ENCODE measurements at regions not wholly inside any gene's neighbourhood (a gene's known extent, or its start where the extent isn't known, plus 50 kb on each side); places are given as distances from the start of the nearest gene placed in this dataset.

DNA sequence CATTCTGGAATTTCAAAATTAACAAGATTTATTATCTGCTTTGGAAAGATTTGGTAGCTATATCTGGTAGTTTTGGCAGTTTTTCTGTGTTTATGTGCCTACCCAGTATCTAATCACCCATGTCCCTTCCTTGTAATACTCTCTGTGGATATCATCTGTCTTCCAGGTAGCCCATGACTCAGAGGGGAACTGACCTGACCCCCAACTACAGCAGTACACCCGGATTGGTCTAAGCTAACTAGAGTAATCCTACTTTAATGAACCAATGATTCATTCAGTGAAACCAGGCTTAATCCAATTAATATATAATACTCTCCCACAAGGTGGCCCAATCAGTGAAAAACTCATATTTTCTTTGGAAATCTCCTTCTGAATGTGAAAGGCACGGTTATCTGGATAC lies 295.3 kb upstream of the SULF2 start:
- no peak for DNase-seq (ENCODE audit: low read depth in 3 of 3)

DNA sequence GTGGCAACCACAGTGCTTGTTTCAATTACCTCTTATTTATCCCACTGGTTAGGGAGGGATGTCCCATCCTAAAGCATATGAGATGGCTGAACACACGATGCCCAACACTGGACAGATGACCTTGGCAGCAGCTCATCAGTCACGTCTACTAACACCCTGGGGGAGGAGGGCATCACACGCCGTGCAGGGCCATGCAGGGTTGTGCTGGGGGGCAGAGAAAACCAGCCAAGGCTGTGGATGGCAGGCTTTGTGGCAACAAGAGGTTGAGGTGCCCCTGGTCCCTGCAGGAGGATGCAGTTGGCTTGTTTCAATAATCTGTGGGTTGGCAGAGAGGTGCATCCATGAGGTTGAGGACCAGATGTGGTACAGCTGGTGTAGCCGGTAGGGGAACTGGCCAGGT lies 293.7 kb upstream of the SULF2 start:
- no peak for DNase-seq (ENCODE audit: low read depth in 3 of 3)

GRCh38 chr20:48076747-48077146 lies 291.5 kb upstream of the SULF2 start:
- no peak for DNase-seq (ENCODE audit: low read depth in 3 of 3)

DNA sequence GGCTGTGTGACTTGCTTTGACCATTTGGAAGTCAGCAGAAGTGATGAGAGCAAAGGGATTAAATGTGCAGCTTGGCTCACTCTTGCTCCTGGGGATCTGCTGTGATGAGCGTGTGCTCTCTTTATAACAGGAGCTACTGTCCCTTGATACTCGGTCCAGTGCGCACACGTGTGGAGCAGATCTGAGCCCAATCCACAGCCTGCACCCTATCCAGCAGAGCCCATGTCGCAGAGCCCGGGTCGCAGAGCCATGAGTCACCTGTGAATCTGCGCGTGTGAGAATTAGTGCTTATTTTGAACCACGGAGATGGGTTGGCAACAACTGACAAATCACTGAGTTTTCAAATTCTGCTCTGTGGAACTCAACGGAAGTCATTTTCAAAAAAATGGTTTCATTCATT lies 291.0 kb upstream of the SULF2 start:
- no peak for DNase-seq (ENCODE audit: low read depth in 3 of 3)

- no peak for DNase-seq (ENCODE audit: low read depth in 3 of 3)
Measured at GRCh38 chr20:48075591-48076174, 290.4 kb upstream of the SULF2 start.

DNA sequence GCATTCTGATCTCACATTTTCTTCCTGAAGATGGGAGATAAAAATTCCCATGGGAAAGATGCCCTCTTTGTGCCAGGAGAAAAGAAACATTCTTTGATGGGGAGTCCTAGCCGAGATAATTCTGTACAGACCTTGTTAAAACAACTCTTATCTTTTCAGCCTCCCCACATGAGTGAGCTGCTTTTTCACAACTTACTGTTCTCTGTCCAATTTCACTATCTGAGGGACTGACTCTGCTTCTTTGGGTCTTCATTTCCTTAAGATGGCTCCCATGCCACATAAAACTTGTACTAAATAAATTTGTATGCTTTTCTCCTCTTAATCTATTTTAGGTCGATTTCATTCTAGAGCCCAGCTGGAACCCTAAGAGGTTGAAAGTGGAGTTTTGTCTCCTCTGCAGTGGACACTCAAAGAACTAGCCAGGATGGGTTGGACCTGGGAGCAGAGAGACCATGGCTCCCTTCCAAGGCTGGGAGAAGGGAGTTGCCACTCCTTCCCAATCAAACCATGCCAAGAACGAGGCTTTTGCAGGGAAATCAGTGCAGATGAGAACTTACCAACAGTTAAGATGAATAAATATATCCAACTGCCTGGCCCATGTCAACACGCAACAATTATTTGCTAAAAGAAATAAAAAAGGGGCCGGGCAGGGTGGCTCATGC lies 285.8 kb upstream of the SULF2 start:
- DNase-seq (ENCODE audit: low read depth in 3 of 3), result no peak

GRCh38 chr20:48069596-48069995 lies 284.3 kb upstream of the SULF2 start:
- no peak for DNase-seq (ENCODE audit: low read depth in 3 of 3)

- DNase-seq (ENCODE audit: low read depth in 3 of 3), result no peak
Measured at GRCh38 chr20:48066851-48067250, 281.6 kb upstream of the SULF2 start.

GRCh38 chr20:48066246-48066645 lies 281.0 kb upstream of the SULF2 start:
- no peak for DNase-seq (ENCODE audit: low read depth in 3 of 3)

GRCh38 chr20:48065833-48066232 lies 280.6 kb upstream of the SULF2 start:
- no peak for DNase-seq (ENCODE audit: low read depth in 3 of 3)

DNA sequence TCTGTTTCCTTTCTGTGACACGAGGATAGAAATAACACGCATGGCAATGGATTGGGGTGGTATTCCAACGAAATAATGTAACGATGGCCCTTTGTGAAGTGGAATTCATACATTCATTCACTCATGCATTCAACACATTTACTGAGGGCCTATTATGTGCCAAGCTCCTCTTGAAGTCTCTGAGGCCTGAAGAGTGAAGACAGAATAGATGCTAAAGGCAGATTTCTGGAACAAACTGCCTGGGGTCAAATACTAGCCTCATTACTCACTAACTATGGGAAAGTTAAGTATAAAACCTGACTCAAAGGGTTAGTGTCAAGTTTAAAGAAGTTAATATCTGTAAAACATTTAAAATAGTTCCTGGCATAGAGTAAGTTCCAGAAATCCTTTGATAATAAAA lies 279.6 kb upstream of the SULF2 start:
- DNase-seq (ENCODE audit: low read depth in 3 of 3), result no peak

DNA sequence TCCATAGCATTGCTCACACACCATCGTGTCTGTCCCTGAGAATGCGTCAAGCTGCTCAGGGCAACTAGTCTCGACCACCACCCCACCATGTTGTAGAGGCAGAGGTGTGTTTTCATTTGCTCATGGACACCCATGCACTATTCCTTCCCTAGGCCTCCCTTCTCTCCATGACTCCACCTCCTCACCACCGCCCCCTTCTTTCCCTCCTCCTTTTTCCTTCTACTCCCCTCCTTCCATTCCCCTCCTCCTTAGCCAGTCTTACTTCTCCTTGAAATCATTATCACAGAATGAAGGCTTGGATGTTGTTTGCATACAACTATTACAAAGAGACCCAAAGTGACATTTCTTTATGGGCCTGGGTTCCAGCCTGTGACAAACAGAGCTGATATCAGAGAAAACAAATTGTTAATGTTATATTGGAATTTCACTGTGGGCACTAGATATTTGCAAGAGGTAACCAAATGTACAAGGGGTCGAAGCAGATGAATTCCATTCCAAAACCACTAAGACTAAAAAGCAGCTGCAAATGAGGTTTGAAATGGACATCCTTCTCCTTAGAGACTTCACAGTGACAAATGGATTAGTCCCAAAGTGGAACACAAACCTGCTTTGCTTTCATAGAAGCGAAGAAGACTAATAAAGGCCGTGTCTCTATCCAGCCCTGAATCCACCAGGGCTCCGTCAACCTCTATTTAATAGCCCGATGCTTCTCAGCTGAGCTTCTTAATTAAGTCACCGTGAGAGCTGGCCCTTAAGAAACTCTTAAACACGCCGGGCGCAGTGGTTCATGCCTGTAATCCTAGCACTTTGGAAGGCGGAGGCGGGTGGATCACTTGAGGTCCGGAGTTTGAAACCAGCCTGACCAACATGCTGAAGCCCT lies 275.8 kb upstream of the SULF2 start:
- DNase-seq (ENCODE audit: low read depth in 3 of 3), result no peak

DNA sequence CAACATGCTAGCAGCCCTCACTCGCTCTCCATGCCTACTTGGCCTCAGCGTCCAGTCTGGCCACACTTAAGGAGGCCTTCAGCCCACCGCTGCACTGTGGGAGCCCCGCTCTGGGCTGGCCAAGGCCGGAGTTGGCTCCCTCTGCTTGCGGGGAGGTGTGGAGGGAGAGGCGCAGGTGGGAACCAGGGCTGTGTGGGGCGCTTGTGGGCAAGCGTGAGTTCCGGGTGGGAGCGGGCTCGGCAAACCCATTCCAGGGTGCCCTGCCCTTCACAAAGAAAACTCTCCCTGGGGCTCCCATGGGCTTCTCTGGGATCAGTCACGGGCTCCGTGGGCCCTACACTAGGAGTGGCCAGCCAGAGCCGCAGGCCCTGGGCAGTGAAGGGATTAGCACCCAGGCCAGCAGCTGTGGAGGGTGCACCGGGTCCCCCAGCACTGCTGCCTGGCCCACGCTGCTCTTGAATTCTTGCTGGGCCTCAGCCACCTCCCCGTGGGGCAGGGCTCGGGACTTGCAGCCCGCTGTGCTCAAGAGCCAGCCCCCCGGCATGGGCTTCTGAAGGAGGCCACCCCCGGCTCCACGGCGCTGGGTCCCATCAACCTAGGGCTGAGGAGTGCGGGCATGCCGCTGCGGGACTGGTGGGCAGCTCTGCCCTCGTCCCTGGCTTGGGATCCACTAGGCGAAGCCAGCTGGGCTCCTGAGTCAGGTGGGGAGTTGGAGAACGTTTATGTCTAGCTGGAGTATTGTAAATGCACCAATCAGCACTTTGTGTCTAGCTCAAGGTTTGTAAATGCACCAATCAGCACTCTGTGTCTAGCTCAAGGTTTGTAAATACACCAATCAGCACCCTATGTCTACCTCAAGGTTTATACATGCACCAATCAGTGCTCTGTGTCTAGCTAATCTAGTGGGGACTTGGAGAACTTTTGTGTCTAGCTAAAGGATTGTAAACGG lies 273.6 kb upstream of the SULF2 start:
- no peak for DNase-seq (ENCODE audit: low read depth in 3 of 3)

DNA sequence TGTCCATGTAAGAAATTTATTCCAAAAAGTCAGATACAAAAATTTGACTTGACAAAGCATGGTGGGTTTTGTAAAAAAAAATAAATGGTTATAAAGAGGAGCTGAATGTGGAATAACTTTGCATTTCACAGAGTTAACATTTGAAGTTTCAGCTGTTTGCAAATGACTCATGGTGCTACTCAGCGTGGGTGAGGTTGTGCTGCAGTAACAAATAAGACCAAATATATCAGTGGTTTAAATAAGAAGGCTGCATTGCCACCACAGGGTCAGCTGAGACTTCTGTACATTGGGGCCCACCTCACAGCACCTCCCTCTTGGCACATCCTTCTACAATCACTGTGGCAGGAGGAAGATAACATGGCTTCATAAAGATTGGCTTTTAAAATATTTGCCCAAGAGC lies 272.5 kb upstream of the SULF2 start:
- no peak for DNase-seq (ENCODE audit: low read depth in 3 of 3)

DNA sequence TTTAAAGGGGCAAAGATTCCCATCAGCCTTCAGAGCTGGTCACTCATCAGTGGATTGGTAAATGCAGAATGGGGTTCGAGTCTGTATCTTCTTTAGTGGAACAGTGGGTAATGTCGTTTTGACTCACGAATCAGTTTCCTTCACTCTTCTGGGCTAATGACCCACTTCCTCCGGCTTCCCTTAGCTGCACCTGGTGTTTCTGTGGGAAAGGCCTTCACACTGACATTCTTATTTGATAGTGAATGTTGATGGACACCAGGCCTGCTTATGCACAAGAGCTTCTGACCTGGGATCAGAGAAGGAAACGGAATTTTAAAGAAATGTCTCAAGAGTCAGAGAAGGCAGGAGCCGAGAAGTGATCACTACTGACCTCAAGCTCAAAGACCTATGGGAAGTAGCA lies 272.0 kb upstream of the SULF2 start:
- no peak for DNase-seq (ENCODE audit: low read depth in 3 of 3)

GRCh38 chr20:48056218-48056617 lies 270.9 kb upstream of the SULF2 start:
- no peak for DNase-seq (ENCODE audit: low read depth in 3 of 3)

- no peak for DNase-seq (ENCODE audit: low read depth in 3 of 3)
Measured at GRCh38 chr20:48054051-48054450, 268.8 kb upstream of the SULF2 start.

DNA sequence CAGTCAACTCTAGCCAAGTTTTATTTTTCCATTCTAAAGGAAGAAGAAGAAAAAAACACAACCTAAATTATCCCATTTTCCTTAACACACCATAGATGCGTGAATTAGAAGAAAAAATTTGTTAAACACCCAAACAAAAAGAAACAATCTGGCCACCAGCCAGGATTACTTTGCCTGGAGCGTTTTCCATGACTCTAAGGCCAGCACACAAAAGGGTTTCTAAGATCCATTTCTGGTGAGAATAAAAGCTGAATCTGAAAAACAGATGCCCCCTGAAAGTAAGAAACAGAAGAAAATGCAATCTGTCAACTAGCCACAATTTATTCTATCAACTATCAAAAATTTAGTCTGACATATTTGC lies 267.2 kb upstream of the SULF2 start:
- no peak for DNase-seq (ENCODE audit: low read depth in 3 of 3)

DNA sequence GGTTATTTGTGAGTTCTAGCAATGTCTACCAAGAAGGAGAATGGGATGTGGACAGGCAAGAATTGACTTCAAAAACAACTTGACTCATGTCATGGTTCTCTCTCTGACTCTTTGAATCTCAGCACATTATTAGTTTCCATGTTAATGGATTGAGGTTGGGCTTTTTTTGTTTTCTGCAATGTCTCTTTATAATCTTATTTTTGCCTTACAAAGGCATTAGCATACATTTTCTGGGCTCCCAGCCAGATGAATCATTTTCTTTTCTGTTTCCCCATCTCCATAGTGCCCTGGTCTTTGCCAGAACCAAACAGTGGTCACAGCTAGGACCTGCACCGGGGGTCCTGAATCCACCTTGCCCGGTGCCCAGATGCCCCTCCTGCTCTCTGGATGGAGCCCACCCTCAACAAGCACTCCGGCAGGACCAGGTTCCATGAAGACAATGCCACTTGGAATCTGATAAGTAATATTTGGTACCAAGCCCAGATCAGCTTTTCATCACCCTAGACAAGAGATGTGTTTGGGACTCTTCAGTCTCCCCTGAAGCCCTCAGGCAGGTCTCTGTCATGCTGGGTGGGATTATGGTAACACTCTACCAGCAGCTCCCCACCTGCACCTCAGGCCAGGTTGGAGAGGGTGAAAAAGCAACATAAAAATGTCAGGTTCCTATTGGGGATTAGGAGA lies 266.7 kb upstream of the SULF2 start:
- no peak for DNase-seq (ENCODE audit: low read depth in 3 of 3)

DNA sequence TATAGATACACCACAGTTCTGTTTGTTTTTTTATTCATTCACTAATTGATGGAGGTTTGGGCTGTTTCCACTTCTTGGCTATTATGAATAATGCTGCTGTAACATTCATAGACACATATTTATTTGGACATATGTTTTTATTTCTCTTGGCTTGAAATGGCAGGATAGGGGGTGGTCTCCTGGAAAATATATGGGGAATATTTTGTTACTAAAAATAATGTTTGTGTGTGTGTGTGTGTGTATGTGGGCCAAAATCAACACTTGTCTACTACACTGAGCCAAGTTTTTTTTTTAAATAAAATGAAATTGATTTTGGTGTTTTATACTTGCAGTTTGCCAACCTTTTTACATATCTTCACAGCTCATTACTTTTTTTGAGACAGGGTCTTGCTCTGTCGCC lies 264.4 kb upstream of the SULF2 start:
- DNase-seq (ENCODE audit: low read depth in 3 of 3), result no peak

GRCh38 chr20:48049171-48049570 lies 263.9 kb upstream of the SULF2 start:
- DNase-seq (ENCODE audit: low read depth in 3 of 3), result no peak

All from stimulated activated CD4-positive, alpha-beta T cell treated with anti-CD3 and anti-CD28 coated beads, TNF-alpha, amount 100 ng/mL, for 48 hours (primary cell).